ENCODE measurements at regions not wholly inside any gene's neighbourhood (a gene's known extent, or its start where the extent isn't known, plus 50 kb on each side); places are given as distances from the start of the nearest gene placed in this dataset.

- DNase-seq, result no peak
- TF ChIP-seq POLR2A (IDR thresholded peaks at IDR 0.05; ENCODE audit: low read length) (no peak), GATA1 (IDR thresholded peaks at IDR 0.05; ENCODE audit: low read depth, low read length) (no peak)
These were observed 208.7 kb downstream of the GADD45G start for GRCh38 chr9:89813482-89813881.

- TF ChIP-seq POLR2A (IDR thresholded peaks at IDR 0.05; ENCODE audit: low read length), result no peak
- no peak for TF ChIP-seq GATA1 (IDR thresholded peaks at IDR 0.05; ENCODE audit: low read depth, low read length)
- no peak for DNase-seq
These were observed 209.7 kb downstream of the GADD45G start for GRCh38 chr9:89814340-89815040.

- no peak for DNase-seq
- TF ChIP-seq POLR2A (IDR thresholded peaks at IDR 0.05; ENCODE audit: low read length) (no peak), GATA1 (IDR thresholded peaks at IDR 0.05; ENCODE audit: low read depth, low read length) (no peak)
These were observed 210.5 kb downstream of the GADD45G start for GRCh38 chr9:89815061-89815902.

GRCh38 chr9:89815903-89816573 lies 211.2 kb downstream of the GADD45G start:
- DNase-seq, result no peak
- no peak for TF ChIP-seq POLR2A (IDR thresholded peaks at IDR 0.05; ENCODE audit: low read length)
- TF ChIP-seq GATA1 (IDR thresholded peaks at IDR 0.05; ENCODE audit: low read depth, low read length), result no peak

- TF ChIP-seq GATA1 (IDR thresholded peaks at IDR 0.05; ENCODE audit: low read depth, low read length) (no peak), POLR2A (IDR thresholded peaks at IDR 0.05; ENCODE audit: low read length) (no peak)
- no peak for DNase-seq
These were observed 212.5 kb downstream of the GADD45G start for GRCh38 chr9:89817151-89817950.

- no peak for TF ChIP-seq POLR2A (IDR thresholded peaks at IDR 0.05; ENCODE audit: low read length)
- no peak for TF ChIP-seq GATA1 (IDR thresholded peaks at IDR 0.05; ENCODE audit: low read depth, low read length)
- no peak for DNase-seq
These were observed 215.5 kb downstream of the GADD45G start for GRCh38 chr9:89820337-89820736.

- TF ChIP-seq GATA1 (IDR thresholded peaks at IDR 0.05; ENCODE audit: low read depth, low read length), result no peak
- no peak for TF ChIP-seq POLR2A (IDR thresholded peaks at IDR 0.05; ENCODE audit: low read length)
- DNase-seq, result no peak
These were observed 216.3 kb downstream of the GADD45G start for GRCh38 chr9:89821081-89821480.

- TF ChIP-seq GATA1 (IDR thresholded peaks at IDR 0.05; ENCODE audit: low read depth, low read length) (no peak), POLR2A (IDR thresholded peaks at IDR 0.05; ENCODE audit: low read length) (no peak)
- no peak for DNase-seq
These were observed 218.2 kb downstream of the GADD45G start for GRCh38 chr9:89822996-89823395.

GRCh38 chr9:89825669-89826068 lies 220.9 kb downstream of the GADD45G start:
- DNase-seq, result no peak
- TF ChIP-seq POLR2A (IDR thresholded peaks at IDR 0.05; ENCODE audit: low read length), result no peak
- no peak for TF ChIP-seq GATA1 (IDR thresholded peaks at IDR 0.05; ENCODE audit: low read depth, low read length)

- no peak for TF ChIP-seq GATA1 (IDR thresholded peaks at IDR 0.05; ENCODE audit: low read depth, low read length)
- TF ChIP-seq POLR2A (IDR thresholded peaks at IDR 0.05; ENCODE audit: low read length), result no peak
- no peak for DNase-seq
These were observed 221.4 kb downstream of the GADD45G start for GRCh38 chr9:89826186-89826585.

- no peak for TF ChIP-seq GATA1 (IDR thresholded peaks at IDR 0.05; ENCODE audit: low read depth, low read length)
- TF ChIP-seq POLR2A (IDR thresholded peaks at IDR 0.05; ENCODE audit: low read length), result no peak
- no peak for DNase-seq
These were observed 224.5 kb downstream of the GADD45G start for GRCh38 chr9:89829346-89829745.

GRCh38 chr9:89835666-89836065 lies 230.9 kb downstream of the GADD45G start:
- TF ChIP-seq GATA1 (IDR thresholded peaks at IDR 0.05; ENCODE audit: low read depth, low read length) (no peak), POLR2A (IDR thresholded peaks at IDR 0.05; ENCODE audit: low read length) (no peak)
- no peak for DNase-seq

GRCh38 chr9:89837162-89837933 lies 232.5 kb downstream of the GADD45G start:
- TF ChIP-seq GATA1 (IDR thresholded peaks at IDR 0.05; ENCODE audit: low read depth, low read length) (no peak), POLR2A (IDR thresholded peaks at IDR 0.05; ENCODE audit: low read length) (no peak)
- DNase-seq, result no peak
